ENCODE measurements at regions not wholly inside any gene's neighbourhood (a gene's known extent, or its start where the extent isn't known, plus 50 kb on each side); places are given as distances from the start of the nearest gene placed in this dataset.
"Not testable (repeated sequence)": the region's sequence is repeated elsewhere in the genome, so short reads cannot be mapped to it uniquely, and the experiment has no call there.

- peak overlapping the region; percentile 71 for H3K4me3 ChIP-seq (ENCODE audit: low read depth, low read length)
- not testable (repeated sequence) for H3K9me3 ChIP-seq (ENCODE audit: severe bottlenecking)
Measured at GRCh38 chr1:146487155-146487554, 258.3 kb upstream of the NOTCH2NLA start.

DNA sequence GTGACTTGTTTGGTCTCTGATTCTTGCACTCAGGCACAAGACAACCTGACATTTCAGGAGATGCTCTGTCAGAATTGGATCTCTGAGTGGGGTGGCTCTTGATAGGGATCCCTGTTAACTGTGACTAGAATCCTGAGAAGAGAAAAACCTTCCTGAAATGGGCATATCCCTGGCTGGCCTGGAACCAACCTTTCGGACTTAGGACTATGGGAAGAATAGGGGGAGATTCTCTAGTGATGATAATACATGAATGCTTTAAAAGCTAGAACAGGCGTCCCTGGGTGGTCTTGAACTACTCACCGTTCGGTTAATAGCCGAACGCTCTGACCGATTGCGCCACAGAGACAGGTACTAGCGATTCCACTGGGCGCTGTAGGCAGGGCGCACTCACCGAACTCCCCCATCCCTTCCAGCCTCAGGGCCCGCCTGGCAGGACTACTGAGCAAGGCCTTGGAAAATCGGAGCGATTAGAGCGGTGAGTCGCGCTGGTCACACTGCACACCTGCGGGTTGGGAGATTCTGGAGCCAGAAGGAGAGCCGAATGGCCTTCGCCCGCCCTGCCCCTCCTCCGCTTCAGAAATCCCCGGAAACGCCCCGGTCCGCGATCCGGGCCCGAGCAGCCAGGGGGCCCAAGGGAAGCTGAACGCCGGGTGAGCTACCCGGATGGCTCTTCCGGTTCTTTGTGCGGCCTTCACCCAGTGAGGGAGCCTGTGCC lies 257.6 kb upstream of the NOTCH2NLA start:
- peak; percentile 89 for DNase-seq
- H3K36me3 ChIP-seq; H3K9me3 ChIP-seq (ENCODE audit: severe bottlenecking); H3K27me3 ChIP-seq (ENCODE audit: insufficient read depth, low read depth, severe bottlenecking): not testable (repeated sequence)
- Histone ChIP-seq H3K27ac (peak overlapping the region; percentile 76), H3K4me3 (ENCODE audit: low read depth, low read length) (peak overlapping the region; percentile 71)

More at GRCh38 chr1:146487155-146487554, 258.3 kb upstream of the NOTCH2NLA start:
- H3K36me3 ChIP-seq; H3K27me3 ChIP-seq (ENCODE audit: insufficient read depth, low read depth, severe bottlenecking); H3K27ac ChIP-seq: not testable (repeated sequence)
- DNase-seq: peak; percentile 40

DNA sequence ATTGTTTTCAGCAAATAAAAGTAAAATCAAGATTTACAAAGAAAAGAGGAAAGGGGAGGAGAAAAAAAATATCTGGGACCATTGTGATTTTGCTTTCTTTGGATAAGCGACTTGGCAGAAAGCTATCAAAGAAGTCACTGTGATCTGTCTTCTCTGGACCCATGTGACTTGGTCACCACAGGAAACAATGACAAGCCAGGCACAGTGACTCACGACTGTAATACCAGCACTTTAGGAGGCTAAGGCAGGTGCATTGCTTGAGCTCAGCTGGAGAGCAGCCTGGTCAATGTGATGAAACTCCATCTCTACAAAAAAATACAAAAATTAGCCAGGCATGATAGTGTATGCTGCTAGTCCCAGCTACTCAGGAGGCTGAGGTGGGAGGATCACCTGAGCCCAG lies 255.4 kb upstream of the NOTCH2NLA start:
- H3K27ac ChIP-seq; DNase-seq; H3K27me3 ChIP-seq (ENCODE audit: insufficient read depth, low read depth, severe bottlenecking); H3K9me3 ChIP-seq (ENCODE audit: severe bottlenecking); H3K4me3 ChIP-seq (ENCODE audit: low read depth, low read length); H3K36me3 ChIP-seq: not testable (repeated sequence)

DNA sequence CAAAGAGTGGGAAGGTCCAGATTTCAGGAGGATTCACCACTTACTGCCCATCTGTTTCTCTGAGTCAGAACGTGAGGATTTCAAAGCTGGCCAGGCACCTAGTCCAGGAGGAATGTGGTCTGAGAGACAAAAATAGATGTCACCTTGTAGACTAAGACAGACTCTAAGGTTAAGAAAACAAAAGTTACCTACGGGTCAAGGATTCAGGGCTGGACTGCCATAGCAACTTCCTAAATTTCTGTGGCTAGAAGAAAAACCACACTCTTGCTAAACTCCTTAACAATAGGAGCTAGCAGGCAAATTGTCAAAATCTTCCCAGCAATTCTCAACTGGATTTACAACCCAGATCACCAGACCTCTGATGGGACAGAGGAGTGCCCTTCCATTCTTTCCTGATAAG lies 250.4 kb upstream of the NOTCH2NLA start:
- H3K27me3 ChIP-seq (ENCODE audit: insufficient read depth, low read depth, severe bottlenecking); H3K36me3 ChIP-seq; DNase-seq; H3K27ac ChIP-seq; H3K9me3 ChIP-seq (ENCODE audit: severe bottlenecking); H3K4me3 ChIP-seq (ENCODE audit: low read depth, low read length): not testable (repeated sequence)

DNA sequence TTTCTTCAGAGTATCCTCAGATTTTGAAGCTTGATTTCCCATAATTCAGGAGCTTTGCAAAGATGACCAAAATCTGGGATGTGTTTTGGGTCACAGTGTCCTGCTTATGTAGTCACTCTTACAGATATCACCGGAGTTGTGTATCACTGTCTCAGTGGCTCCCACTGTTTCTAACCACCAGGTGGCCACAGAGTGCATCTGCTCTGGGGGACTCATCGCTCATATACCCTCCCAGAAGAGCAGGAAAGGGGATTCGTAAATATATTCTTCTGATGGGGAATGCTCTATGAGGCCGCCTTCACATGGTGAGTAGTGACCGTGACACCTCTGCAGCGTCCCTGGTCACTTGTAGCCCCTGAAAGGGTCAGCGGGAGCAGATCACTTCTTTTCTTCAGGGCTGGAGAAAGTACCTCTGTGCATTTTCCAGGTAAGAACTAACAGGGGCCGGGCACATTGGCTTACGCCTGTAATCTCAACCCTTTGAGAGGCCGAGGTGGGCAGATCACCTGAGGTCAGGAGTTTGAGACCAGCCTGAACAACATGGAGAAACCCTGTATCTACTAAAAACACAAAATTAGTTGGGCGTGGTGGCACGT lies 249.4 kb upstream of the NOTCH2NLA start:
- H3K36me3 ChIP-seq; H3K4me3 ChIP-seq (ENCODE audit: low read depth, low read length); H3K27me3 ChIP-seq (ENCODE audit: insufficient read depth, low read depth, severe bottlenecking); H3K27ac ChIP-seq; H3K9me3 ChIP-seq (ENCODE audit: severe bottlenecking): not testable (repeated sequence)
- peak; percentile 81 for DNase-seq
- TF ChIP-seq CTCF (IDR thresholded peaks at IDR 0.05; ENCODE audit: low read depth, low read length): peak; percentile 80

- not testable (repeated sequence) for H3K27me3 ChIP-seq (ENCODE audit: insufficient read depth, low read depth, severe bottlenecking); H3K4me3 ChIP-seq (ENCODE audit: low read depth, low read length); H3K27ac ChIP-seq; H3K9me3 ChIP-seq (ENCODE audit: severe bottlenecking); DNase-seq; H3K36me3 ChIP-seq
Measured at GRCh38 chr1:146475086-146475485, 246.3 kb upstream of the NOTCH2NLA start.

DNA sequence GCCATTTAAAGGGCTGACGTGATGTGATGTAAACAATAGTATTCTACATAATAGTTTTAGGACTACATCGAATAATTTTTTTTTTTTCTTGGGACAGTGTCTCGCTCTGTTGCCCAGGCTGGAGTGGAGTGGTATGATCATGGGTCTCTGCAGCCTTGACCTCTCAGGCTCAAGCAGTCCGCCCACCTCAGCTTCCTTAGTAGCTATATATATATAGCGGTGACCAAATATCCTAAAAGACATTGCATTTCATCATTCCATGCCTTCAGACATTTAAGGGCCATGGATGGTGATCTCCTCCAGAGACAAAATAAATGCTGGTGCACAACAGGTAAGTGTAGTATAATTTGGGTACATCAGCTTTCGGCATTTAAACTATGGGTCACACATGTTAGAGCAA lies 245.4 kb upstream of the NOTCH2NLA start:
- H3K4me3 ChIP-seq (ENCODE audit: low read depth, low read length); H3K36me3 ChIP-seq; DNase-seq; H3K27me3 ChIP-seq (ENCODE audit: insufficient read depth, low read depth, severe bottlenecking); H3K27ac ChIP-seq; H3K9me3 ChIP-seq (ENCODE audit: severe bottlenecking): not testable (repeated sequence)

DNA sequence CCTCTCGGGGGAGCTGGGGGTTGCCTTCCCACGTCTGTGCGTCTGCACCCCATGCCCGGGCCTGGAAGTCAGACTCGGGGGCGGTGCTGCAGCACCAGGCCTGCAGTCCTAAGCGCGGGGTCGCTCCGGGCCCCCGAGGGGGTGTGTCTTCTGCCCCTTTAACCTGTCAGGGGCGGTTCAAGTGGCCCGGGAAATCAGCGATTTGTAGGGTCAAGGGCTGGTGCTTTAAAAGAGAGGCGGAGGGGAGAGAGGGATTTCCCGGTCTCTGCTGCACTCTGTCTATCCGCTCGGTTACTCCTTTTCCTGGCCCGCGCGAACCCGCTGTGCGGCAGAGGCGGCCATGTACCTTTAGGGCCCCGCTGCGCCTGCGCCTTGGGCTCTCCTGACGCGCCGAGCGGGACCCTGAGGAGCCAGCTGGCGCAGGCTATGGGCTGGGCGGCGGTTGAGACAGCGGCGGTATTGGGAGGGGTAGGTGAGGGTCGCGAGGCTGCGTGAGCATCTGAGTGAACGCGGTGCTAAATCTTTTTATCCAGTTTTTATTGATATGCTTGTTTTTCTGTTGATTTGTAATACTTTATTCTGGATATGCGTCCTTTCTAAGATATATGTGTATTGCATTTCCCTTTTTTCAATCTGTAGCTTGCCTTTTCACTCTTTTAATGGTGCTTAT lies 243.5 kb upstream of the NOTCH2NLA start:
- peak overlapping the region; percentile 50 for H3K4me3 ChIP-seq (ENCODE audit: low read depth, low read length)
- peak overlapping the region; percentile 72 for H3K27ac ChIP-seq
- not testable (repeated sequence) for H3K27me3 ChIP-seq (ENCODE audit: insufficient read depth, low read depth, severe bottlenecking); H3K9me3 ChIP-seq (ENCODE audit: severe bottlenecking); H3K36me3 ChIP-seq
- peak; percentile 98 for DNase-seq

DNA sequence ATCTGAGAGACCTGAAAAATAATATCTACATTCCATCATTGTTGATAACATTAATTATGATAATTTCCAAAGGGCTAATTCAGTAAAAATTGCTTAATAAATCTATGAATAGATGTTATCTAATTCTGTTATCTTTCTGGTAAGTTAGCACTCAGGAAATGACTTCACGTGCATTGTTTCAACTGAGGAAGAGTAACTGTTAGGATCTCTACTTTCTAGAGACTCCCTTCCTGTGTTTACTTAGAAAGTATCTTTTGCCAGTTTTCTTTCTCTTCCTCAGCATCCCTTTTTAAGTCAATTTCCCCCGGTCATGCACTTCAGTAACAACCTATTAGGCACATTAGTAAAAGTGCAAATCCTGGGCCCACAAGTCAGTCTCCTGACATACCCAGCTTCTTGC lies 231.1 kb upstream of the NOTCH2NLA start:
- H3K27ac ChIP-seq; H3K9me3 ChIP-seq (ENCODE audit: severe bottlenecking); H3K4me3 ChIP-seq (ENCODE audit: low read depth, low read length); H3K27me3 ChIP-seq (ENCODE audit: insufficient read depth, low read depth, severe bottlenecking); DNase-seq; H3K36me3 ChIP-seq: not testable (repeated sequence)

DNA sequence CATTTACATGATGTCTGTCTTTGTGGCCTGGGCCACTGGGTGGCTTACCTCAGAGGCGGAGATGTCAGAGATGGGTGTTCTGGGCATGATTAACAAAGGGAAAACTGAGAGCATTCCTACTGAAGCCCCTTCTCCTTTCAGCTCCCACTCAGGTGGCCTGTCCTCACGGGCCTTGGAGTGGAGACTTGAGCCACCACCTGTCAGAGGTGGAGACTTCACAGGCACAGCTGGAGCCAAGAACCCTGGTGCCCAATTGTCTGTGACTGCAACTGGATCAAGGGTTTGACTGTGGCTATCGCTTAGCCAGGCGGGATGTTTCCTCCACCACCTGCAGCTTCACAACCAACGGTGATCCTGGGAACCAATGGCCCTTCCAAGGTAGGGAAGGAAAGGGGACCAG lies 230.5 kb upstream of the NOTCH2NLA start:
- H3K27me3 ChIP-seq (ENCODE audit: insufficient read depth, low read depth, severe bottlenecking); DNase-seq; H3K9me3 ChIP-seq (ENCODE audit: severe bottlenecking); H3K27ac ChIP-seq; H3K4me3 ChIP-seq (ENCODE audit: low read depth, low read length); H3K36me3 ChIP-seq: not testable (repeated sequence)

GRCh38 chr1:146448877-146449246 lies 220.0 kb upstream of the NOTCH2NLA start:
- not testable (repeated sequence) for H3K27me3 ChIP-seq (ENCODE audit: insufficient read depth, low read depth, severe bottlenecking); H3K4me3 ChIP-seq (ENCODE audit: low read depth, low read length); H3K27ac ChIP-seq; H3K36me3 ChIP-seq; DNase-seq; H3K9me3 ChIP-seq (ENCODE audit: severe bottlenecking)
